ENCODE measurements at regions not wholly inside any gene's neighbourhood (a gene's known extent, or its start where the extent isn't known, plus 50 kb on each side); places are given as distances from the start of the nearest gene placed in this dataset.

DNA sequence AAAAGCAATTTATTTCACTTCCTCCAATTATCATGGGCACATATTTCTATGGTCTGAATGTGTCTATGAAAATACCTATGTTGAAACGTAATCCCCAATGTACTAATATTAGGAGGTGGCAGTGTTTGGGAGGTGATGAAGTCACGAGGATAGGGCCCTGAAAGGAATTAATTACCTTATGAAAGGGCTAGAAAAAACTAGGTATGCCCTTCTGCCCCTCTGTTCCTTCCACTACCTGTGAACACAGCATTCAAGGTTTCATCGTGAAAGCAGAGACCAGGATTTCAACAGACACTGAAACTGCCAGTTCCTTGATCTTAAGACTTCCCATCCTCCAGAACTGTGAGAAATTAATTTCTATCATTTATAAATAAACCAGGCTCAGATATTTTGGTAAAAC, 1037.1 kb upstream of the C9orf72 start:
- DNase-seq: no peak
- TF ChIP-seq, protein P1, sequence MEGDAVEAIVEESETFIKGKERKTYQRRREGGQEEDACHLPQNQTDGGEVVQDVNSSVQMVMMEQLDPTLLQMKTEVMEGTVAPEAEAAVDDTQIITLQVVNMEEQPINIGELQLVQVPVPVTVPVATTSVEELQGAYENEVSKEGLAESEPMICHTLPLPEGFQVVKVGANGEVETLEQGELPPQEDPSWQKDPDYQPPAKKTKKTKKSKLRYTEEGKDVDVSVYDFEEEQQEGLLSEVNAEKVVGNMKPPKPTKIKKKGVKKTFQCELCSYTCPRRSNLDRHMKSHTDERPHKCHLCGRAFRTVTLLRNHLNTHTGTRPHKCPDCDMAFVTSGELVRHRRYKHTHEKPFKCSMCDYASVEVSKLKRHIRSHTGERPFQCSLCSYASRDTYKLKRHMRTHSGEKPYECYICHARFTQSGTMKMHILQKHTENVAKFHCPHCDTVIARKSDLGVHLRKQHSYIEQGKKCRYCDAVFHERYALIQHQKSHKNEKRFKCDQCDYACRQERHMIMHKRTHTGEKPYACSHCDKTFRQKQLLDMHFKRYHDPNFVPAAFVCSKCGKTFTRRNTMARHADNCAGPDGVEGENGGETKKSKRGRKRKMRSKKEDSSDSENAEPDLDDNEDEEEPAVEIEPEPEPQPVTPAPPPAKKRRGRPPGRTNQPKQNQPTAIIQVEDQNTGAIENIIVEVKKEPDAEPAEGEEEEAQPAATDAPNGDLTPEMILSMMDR (IDR thresholded peaks at IDR 0.05; ENCODE audit: low read depth, low read length): no peak
- H3K27me3 ChIP-seq: no peaks in the 10 kb centered on the region
- H3K4me3 ChIP-seq (ENCODE audit: low read depth, low read length): no peak overlapping the region
- H3K4me1 ChIP-seq: peaks cover 3% of the 10 kb centered on the region; the same call in 1 of the 2 replicates
- H3K36me3 ChIP-seq: no peaks in the 10 kb centered on the region
- H3K9me3 ChIP-seq: no peaks in the 10 kb centered on the region

DNA sequence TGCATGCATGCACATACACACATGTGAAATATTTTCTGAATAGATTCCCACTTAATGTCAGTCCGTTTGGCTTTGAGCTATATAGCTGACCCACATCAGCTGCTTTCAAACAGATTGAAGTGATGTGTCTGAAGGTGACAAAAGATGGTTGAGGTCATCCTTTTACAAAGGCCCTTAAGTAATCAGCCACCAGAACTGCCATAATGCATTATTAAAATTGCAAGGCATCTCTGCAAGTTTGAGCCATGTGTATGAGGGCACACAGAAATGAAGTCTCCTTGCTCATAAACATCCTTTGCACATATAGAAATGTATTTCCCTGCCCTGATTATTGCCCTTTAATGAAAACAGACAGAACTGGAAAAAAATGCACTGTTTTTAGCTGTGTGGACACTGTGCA, 1043.0 kb upstream of the C9orf72 start:
- TF ChIP-seq, protein P1 (IDR thresholded peaks at IDR 0.05; ENCODE audit: low read depth, low read length): no peak
- no peaks in the 10 kb centered on the region for H3K4me1 ChIP-seq
- no peak for DNase-seq
- H3K9me3 ChIP-seq: no peaks in the 10 kb centered on the region
- H3K36me3 ChIP-seq: no peaks in the 10 kb centered on the region
- no peak overlapping the region for H3K4me3 ChIP-seq (ENCODE audit: low read depth, low read length)
- no peaks in the 10 kb centered on the region for H3K27me3 ChIP-seq

DNA sequence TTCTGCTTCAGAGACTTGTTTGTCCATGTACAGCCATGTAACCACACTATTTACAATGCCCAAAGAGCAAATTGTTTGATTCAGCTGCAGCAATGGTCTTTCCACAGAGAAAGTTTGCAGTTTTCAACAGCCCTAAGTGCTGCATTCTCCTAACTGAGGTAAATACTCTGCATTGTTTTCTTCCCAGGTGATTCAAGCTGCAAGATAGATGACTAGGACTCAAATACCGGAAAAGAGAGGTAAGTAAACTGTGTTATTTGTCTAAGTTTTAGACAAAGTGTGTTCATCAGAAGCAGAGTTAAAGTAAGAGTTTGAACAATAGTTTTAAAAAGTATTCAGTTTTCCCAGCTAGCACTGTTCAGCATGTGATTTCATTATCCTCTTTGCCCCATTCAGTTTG, 1046.7 kb upstream of the C9orf72 start:
- H3K36me3 ChIP-seq: no peaks in the 10 kb centered on the region

DNA sequence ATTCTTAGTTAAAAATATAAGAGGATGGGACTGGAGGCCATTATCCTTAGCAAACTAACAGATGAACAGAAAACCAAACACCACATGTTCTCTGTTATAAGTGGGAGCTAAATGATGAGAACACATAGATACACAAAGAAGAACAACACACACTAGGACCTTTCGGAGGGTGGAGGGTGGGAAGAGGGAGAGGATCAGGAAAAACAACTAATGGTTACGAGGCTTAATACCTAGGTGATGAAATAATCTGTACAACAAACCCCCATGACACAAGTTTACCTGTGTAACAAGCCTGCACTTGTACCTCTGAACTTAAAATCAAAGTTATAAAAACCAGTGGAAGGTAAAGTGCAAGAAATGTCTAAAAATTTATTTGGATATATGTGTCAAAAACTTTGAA, 1047.4 kb upstream of the C9orf72 start:
- Histone ChIP-seq H3K9me3 (no peaks in the 10 kb centered on the region), H3K36me3 (no peaks in the 10 kb centered on the region), H3K4me3 (ENCODE audit: low read depth, low read length) (no peak overlapping the region), H3K27me3 (no peaks in the 10 kb centered on the region), H3K4me1 (no peaks in the 10 kb centered on the region)
- DNase-seq: no peak
- TF ChIP-seq, protein P1 (IDR thresholded peaks at IDR 0.05; ENCODE audit: low read depth, low read length): no peak

More for the DNA sequence above, 1046.7 kb upstream of the C9orf72 start:
- H3K4me3 ChIP-seq (ENCODE audit: low read depth, low read length): no peak overlapping the region
- H3K27me3 ChIP-seq: no peaks in the 10 kb centered on the region
- no peaks in the 10 kb centered on the region for H3K9me3 ChIP-seq
- no peaks in the 10 kb centered on the region for H3K4me1 ChIP-seq
- TF ChIP-seq, protein P1 (IDR thresholded peaks at IDR 0.05; ENCODE audit: low read depth, low read length): no peak
- no peak for DNase-seq

DNA sequence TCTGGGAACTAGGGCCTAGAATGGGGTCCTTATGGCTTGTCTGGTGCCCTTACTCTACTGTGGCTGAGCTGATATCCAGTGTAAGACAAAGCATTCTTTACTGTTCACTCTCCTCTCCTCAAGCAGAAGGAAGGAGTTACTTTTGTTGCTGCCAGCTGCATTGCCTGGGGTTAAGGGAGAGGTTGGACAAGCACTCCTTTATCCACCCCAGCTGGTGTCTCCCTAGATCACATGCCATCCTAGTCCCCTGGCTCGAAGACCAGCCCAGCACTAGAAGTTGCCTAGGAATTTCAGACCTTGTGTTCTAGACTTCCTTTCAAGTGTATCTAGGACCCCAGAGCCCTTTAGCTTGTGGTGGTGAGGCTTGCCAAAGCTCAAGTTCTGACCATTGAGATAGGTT, 1051.5 kb upstream of the C9orf72 start:
- H3K4me3 ChIP-seq (ENCODE audit: low read depth, low read length): no peak overlapping the region
- no peak for DNase-seq
- no peaks in the 10 kb centered on the region for H3K36me3 ChIP-seq
- H3K27me3 ChIP-seq: no peaks in the 10 kb centered on the region
- H3K4me1 ChIP-seq: no peaks in the 10 kb centered on the region
- TF ChIP-seq, protein P1 (IDR thresholded peaks at IDR 0.05; ENCODE audit: low read depth, low read length): no peak
- no peaks in the 10 kb centered on the region for H3K9me3 ChIP-seq

DNA sequence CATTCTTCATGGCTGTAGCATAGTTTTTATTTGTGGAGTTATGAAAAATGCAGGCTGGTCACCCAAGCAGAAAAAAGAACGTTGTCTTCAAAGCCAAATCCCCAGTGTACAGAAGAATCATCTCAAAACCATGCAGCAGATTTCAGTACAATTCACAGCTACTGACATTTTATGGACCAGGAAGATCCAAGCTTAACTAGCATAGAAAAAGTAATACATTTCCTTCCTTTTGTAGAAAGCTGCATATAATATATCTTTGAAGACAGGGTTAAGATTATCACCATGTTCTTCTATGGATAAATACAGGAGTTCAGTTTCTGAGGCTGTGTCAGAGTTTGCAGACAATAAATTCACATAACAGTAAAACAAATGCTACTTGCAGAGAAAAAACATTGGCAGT, 1054.8 kb upstream of the C9orf72 start:
- Histone ChIP-seq H3K27me3 (no peaks in the 10 kb centered on the region), H3K9me3 (no peaks in the 10 kb centered on the region), H3K4me3 (ENCODE audit: low read depth, low read length) (no peak overlapping the region), H3K36me3 (no peaks in the 10 kb centered on the region), H3K4me1 (no peaks in the 10 kb centered on the region)
- DNase-seq: no peak
- TF ChIP-seq, protein P1 (IDR thresholded peaks at IDR 0.05; ENCODE audit: low read depth, low read length): no peak
